ENCODE measurements at regions not wholly inside any gene's neighbourhood (a gene's known extent, or its start where the extent isn't known, plus 50 kb on each side); places are given as distances from the start of the nearest gene placed in this dataset.

DNA sequence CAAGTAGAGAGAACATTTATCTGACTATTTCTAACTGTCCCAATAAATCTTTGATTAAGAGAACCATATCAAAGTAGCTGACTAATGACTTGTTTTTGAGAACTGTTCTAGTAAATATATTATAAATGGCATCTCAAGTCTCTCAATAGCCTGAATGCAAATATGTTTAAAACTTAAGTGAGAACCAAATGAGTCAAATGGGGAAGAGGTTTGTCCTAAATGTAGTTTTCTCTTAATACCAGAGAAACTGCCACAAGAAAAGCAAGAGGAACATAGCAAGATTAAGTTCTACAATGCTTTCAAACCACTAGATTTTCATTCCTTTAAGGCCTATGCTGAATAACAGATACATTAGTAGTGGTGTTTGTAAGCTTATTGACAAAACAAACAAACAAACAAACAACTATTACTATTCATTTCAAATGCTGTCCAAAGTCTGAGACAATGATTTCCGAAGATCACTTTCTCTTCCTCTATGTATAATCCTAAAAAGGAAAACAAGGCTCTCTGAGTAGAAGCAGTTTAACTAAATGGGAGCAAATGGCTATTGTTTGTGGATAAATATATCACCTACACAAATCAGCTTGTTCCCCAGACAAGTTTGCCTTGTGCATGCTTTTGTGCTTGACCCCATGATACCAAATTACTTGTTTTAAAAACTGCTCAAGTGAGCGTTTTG, 408.4 kb upstream of the EMCN start:
- Histone ChIP-seq H3K9me3 (ENCODE audit: insufficient read depth, low read depth) (no peaks in the 10 kb centered on the region), H3K36me3 (ENCODE audit: low read depth) (no peaks in the 10 kb centered on the region), H4K20me1 (ENCODE audit: insufficient read depth) (no peaks in the 10 kb centered on the region), H3K27me3 (ENCODE audit: insufficient read depth, low read depth) (no peaks in the 10 kb centered on the region), H3K27ac (no peak overlapping the region), H3K4me1 (replicated peaks; ENCODE audit: insufficient read depth) (no peaks in the 10 kb centered on the region), H3K9me2 (ENCODE audit: insufficient read depth) (no peaks in the 10 kb centered on the region), H2AFZ (no peak overlapping the region), H3K4me3 (no peak overlapping the region), H3K79me2 (ENCODE audit: low read depth) (no peaks in the 10 kb centered on the region), H3K4me2 (no peak overlapping the region), H3F3A (ENCODE audit: insufficient read depth, low read depth) (no peaks in the 10 kb centered on the region)
- BruUV-seq (replicated peaks), result no TSS peak
- intact Hi-C loops (cut with micrococcal nuclease; ENCODE audit: unreplicated experiment), result no loop called here
- ChIA-PET POLR2A (ENCODE audit: unreplicated experiment) (no interaction called here), CTCF (no interaction called here)
- no peak for DNase-seq
- TF ChIP-seq, protein P1, sequence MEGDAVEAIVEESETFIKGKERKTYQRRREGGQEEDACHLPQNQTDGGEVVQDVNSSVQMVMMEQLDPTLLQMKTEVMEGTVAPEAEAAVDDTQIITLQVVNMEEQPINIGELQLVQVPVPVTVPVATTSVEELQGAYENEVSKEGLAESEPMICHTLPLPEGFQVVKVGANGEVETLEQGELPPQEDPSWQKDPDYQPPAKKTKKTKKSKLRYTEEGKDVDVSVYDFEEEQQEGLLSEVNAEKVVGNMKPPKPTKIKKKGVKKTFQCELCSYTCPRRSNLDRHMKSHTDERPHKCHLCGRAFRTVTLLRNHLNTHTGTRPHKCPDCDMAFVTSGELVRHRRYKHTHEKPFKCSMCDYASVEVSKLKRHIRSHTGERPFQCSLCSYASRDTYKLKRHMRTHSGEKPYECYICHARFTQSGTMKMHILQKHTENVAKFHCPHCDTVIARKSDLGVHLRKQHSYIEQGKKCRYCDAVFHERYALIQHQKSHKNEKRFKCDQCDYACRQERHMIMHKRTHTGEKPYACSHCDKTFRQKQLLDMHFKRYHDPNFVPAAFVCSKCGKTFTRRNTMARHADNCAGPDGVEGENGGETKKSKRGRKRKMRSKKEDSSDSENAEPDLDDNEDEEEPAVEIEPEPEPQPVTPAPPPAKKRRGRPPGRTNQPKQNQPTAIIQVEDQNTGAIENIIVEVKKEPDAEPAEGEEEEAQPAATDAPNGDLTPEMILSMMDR (conservative IDR thresholded peaks at IDR 0.05), result no peak
- no peak for TF ChIP-seq EZH2 (IDR thresholded peaks at IDR 0.05; ENCODE audit: low read depth)

DNA sequence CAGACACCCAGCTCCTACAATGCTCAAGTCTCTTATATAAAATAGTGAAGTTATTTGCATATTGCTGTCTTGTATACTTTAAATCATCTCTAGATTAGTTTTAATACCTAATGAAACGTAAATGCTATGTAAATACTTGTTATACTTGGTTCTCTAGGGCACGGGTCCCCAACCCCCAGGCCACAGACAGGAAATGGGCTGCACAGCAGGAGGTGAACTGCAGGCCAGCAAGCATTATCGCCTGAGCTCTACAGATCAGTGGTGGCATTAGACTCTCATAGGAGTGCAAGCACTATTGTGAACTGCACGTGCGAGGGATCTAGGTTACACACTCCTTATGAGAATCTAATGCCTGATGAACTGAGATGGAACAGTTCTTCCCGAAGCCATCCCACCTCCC, 395.9 kb upstream of the EMCN start:
- Histone ChIP-seq H3K4me1 (replicated peaks; ENCODE audit: insufficient read depth) (no peaks in the 10 kb centered on the region), H3K4me2 (no peak overlapping the region), H3F3A (ENCODE audit: insufficient read depth, low read depth) (no peaks in the 10 kb centered on the region), H3K9me3 (ENCODE audit: insufficient read depth, low read depth) (no peaks in the 10 kb centered on the region), H2AFZ (no peak overlapping the region), H3K36me3 (ENCODE audit: low read depth) (no peaks in the 10 kb centered on the region), H4K20me1 (ENCODE audit: insufficient read depth) (no peaks in the 10 kb centered on the region), H3K4me3 (no peak overlapping the region), H3K79me2 (ENCODE audit: low read depth) (no peaks in the 10 kb centered on the region), H3K27ac (no peak overlapping the region), H3K9me2 (ENCODE audit: insufficient read depth) (no peaks in the 10 kb centered on the region), H3K27me3 (ENCODE audit: insufficient read depth, low read depth) (no peaks in the 10 kb centered on the region)
- ChIA-PET POLR2A (ENCODE audit: unreplicated experiment) (no interaction called here), CTCF (no interaction called here)
- no TSS peak for BruUV-seq (replicated peaks)
- intact Hi-C loops (cut with micrococcal nuclease; ENCODE audit: unreplicated experiment), result no loop called here
- DNase-seq, result no peak
- no peak for TF ChIP-seq EZH2 (IDR thresholded peaks at IDR 0.05; ENCODE audit: low read depth)
- TF ChIP-seq, protein P1 (conservative IDR thresholded peaks at IDR 0.05), result no peak

DNA sequence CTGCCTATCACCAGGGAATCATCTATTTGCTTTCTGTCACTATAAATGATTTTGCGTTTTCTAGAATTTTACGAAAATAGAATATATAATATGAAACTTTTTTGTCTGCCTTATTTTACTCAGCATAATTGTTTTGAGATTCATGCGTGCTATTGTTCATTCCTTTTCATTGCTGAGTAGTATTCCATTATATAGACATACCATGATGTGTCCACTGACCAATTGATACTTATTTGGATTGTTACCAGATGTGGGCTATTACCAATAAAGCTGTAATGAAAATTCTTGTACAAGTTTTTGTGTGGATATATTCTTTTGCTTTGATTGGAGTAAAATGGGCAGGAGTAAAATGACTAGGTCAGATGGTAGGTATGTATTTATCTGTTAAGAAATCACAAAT, 390.7 kb upstream of the EMCN start:
- H4K20me1 ChIP-seq (ENCODE audit: insufficient read depth), result no peaks in the 10 kb centered on the region
- no peak for DNase-seq
- no peaks in the 10 kb centered on the region for H3K79me2 ChIP-seq (ENCODE audit: low read depth)
- no peaks in the 10 kb centered on the region for H3K9me2 ChIP-seq (ENCODE audit: insufficient read depth)
- ChIA-PET POLR2A (ENCODE audit: unreplicated experiment) (no interaction called here), CTCF (interaction anchor here (0.7 kb wide), 1 partner anchor 26 kb away, joined by 3 read pairs; no protein-coding TSS in a partner anchor)
- no peaks in the 10 kb centered on the region for H3K9me3 ChIP-seq (ENCODE audit: insufficient read depth, low read depth)
- no peak overlapping the region for H3K4me2 ChIP-seq
- intact Hi-C loops (cut with micrococcal nuclease; ENCODE audit: unreplicated experiment), result no loop called here
- no peak overlapping the region for H2AFZ ChIP-seq
- no peaks in the 10 kb centered on the region for H3K36me3 ChIP-seq (ENCODE audit: low read depth)
- no peak for TF ChIP-seq EZH2 (IDR thresholded peaks at IDR 0.05; ENCODE audit: low read depth)
- TF ChIP-seq, protein P1 (conservative IDR thresholded peaks at IDR 0.05), result no peak
- no peaks in the 10 kb centered on the region for H3F3A ChIP-seq (ENCODE audit: insufficient read depth, low read depth)
- no peaks in the 10 kb centered on the region for H3K27me3 ChIP-seq (ENCODE audit: insufficient read depth, low read depth)
- no peak overlapping the region for H3K4me3 ChIP-seq
- H3K4me1 ChIP-seq (replicated peaks; ENCODE audit: insufficient read depth), result no peaks in the 10 kb centered on the region
- no peak overlapping the region for H3K27ac ChIP-seq
- no TSS peak for BruUV-seq (replicated peaks)
